ENCODE measurements at regions not wholly inside any gene's neighbourhood (a gene's known extent, or its start where the extent isn't known, plus 50 kb on each side); places are given as distances from the start of the nearest gene placed in this dataset.

DNA sequence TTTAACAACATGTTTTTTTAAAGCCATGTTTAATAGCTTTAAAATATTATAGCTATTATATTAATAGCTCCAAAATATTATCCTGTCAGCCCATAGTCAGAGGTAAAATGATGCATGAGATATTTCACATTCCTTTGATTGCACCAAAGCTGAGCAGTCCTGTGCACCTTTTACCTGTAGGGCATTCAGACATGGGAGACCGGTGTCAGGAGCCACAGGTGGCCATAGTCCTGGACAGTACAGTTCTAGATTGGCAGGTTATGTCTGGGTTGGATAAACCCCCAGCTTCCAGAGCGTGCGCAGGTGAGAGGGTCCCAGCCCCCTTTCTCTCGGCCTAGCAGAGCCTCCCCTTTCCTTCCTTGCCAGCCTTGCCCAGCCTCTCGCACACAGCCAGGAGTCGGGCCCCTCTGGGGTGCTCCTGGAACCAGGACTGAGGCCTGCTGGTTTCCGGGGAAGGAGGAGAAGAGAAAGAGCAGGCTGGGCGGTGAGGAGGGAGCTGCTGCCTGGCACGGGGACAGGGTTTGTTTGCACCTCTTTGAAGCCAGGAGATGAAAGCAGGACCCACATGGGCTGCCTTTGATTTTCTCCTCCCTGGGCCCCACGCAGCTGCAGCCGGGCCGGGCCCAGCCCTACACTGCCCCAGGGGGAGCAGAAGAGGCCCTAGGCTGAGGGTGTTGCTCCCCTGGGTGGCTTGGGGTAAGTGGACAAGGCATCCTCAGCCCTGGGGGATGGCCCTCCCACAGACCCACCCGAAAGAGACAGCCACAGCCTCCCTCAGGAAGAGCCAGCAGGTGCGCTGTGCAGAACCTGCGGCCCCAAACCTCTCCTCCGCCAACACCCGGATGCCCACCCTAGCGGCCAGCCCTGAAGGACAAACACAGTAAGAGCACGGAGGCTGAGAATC is 75.2 kb upstream of the TARDBP start:
- intact Hi-C loops (cut with DNase I; ENCODE audit: low total_unique reads) = no loop called here
- in situ Hi-C loops (cut with MboI; ENCODE audit: low sequenced_read_pairs in 4 of 4) = no loop called here
- H3K27ac ChIP-seq = no peak overlapping the region
- no peaks in the 10 kb centered on the region for H3K36me3 ChIP-seq
- no peak overlapping the region for H3K4me3 ChIP-seq
- H3K9me3 ChIP-seq = no peaks in the 10 kb centered on the region
- no peaks in the 10 kb centered on the region for H3K27me3 ChIP-seq
- no peak for TF ChIP-seq POLR2A (IDR thresholded peaks at IDR 0.05)
- TF ChIP-seq, protein P1, sequence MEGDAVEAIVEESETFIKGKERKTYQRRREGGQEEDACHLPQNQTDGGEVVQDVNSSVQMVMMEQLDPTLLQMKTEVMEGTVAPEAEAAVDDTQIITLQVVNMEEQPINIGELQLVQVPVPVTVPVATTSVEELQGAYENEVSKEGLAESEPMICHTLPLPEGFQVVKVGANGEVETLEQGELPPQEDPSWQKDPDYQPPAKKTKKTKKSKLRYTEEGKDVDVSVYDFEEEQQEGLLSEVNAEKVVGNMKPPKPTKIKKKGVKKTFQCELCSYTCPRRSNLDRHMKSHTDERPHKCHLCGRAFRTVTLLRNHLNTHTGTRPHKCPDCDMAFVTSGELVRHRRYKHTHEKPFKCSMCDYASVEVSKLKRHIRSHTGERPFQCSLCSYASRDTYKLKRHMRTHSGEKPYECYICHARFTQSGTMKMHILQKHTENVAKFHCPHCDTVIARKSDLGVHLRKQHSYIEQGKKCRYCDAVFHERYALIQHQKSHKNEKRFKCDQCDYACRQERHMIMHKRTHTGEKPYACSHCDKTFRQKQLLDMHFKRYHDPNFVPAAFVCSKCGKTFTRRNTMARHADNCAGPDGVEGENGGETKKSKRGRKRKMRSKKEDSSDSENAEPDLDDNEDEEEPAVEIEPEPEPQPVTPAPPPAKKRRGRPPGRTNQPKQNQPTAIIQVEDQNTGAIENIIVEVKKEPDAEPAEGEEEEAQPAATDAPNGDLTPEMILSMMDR (IDR thresholded peaks at IDR 0.05 in 4 of 5, conservative IDR thresholded peaks at IDR 0.05 in 1 of 5) = no peak
- no peak for ATAC-seq
- no peak for DNase-seq
- H3K4me1 ChIP-seq = peaks cover 0 to 7% of the 10 kb centered on the region in 2 donors

DNA sequence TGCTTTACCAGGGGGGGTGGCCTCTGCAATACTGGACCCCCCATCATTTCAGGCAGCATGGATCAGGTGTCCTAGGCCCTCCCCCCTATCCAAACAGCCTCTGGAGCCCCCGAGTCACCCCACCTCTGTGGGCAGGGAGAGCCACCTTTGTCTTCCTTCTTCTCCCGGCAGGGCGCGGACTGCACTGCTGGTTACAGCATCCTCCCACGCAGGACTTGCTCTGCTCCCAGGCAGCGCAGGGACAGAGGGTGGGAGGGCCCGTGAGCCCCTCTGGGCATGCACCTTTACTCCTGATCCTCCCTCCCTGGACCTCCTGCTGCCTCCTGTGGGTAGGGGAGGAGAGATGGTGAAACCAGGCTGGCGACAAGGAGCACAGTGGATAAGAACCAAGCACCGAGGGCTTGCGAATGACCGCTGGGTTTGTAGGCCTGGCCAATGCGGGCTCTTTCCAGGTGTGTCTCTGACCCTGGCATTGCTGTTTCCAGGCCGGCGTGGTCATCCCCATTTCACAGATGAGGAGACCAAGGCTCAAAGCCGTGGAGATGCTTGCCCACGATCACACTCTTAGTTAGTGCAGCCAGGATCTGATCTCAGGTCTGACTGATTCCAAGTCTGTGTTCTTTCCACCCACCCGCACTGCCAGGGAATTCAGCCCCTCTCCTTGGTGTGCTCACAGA is 73.6 kb upstream of the TARDBP start:
- DNase-seq (no peak), ATAC-seq (no peak)
- Histone ChIP-seq H3K27me3 (no peaks in the 10 kb centered on the region), H3K4me1 (peaks cover 0 to 11% of the 10 kb centered on the region in 2 donors), H3K9me3 (no peaks in the 10 kb centered on the region), H3K27ac (no peak overlapping the region), H3K36me3 (no peaks in the 10 kb centered on the region), H3K4me3 (no peak overlapping the region)
- TF ChIP-seq, protein P1 (IDR thresholded peaks at IDR 0.05 in 4 of 5, conservative IDR thresholded peaks at IDR 0.05 in 1 of 5) = no peak
- no peak for TF ChIP-seq POLR2A (IDR thresholded peaks at IDR 0.05)
- intact Hi-C loops (cut with DNase I; ENCODE audit: low total_unique reads) = no loop called here
- in situ Hi-C loops (cut with MboI; ENCODE audit: low sequenced_read_pairs in 4 of 4) = no loop called here

- DNase-seq = no peak
- Histone ChIP-seq H3K9me3 (no peaks in the 10 kb centered on the region), H3K27ac (no peak overlapping the region), H3K4me1 (peaks cover 7 to 18% of the 10 kb centered on the region in 2 donors), H3K36me3 (no peaks in the 10 kb centered on the region), H3K4me3 (no peak overlapping the region), H3K27me3 (no peaks in the 10 kb centered on the region)
- no peak for ATAC-seq
- intact Hi-C loops (cut with DNase I; ENCODE audit: low total_unique reads) (loop anchor here (5.0 to 10.0 kb wide), 2 partner anchors 145 to 433 kb away; partner anchors contain the start of gene CASZ1), in situ Hi-C loops (cut with MboI; ENCODE audit: low sequenced_read_pairs in 4 of 4) (no loop called here)
- TF ChIP-seq, protein P1 (IDR thresholded peaks at IDR 0.05 in 4 of 5, conservative IDR thresholded peaks at IDR 0.05 in 1 of 5) = no peak
- TF ChIP-seq POLR2A (IDR thresholded peaks at IDR 0.05) = no peak
Measured at GRCh38 chr1:10939654-10940450, 72.6 kb upstream of the TARDBP start.

- H3K4me1 ChIP-seq = peaks cover 7 to 18% of the 10 kb centered on the region in 2 donors
- no peaks in the 10 kb centered on the region for H3K9me3 ChIP-seq
- in situ Hi-C loops (cut with MboI; ENCODE audit: low sequenced_read_pairs in 4 of 4) = no loop called here
- no peak for ATAC-seq
- no peak for DNase-seq
- H3K27me3 ChIP-seq = no peaks in the 10 kb centered on the region
- intact Hi-C loops (cut with DNase I; ENCODE audit: low total_unique reads) = loop anchor here (5.0 to 10.0 kb wide), 2 partner anchors 146 to 433 kb away; partner anchors contain the start of gene CASZ1
- TF ChIP-seq POLR2A (IDR thresholded peaks at IDR 0.05) = no peak
- TF ChIP-seq, protein P1 (IDR thresholded peaks at IDR 0.05 in 4 of 5, conservative IDR thresholded peaks at IDR 0.05 in 1 of 5) = no peak
- H3K27ac ChIP-seq = no peak overlapping the region
- H3K36me3 ChIP-seq = no peaks in the 10 kb centered on the region
- no peak overlapping the region for H3K4me3 ChIP-seq
Measured at GRCh38 chr1:10940451-10940804, 72.0 kb upstream of the TARDBP start.

All from gastrocnemius medialis (tissue), 4 donors.